Keratinocyte (primary cell): ENCODE measurements at regions not wholly inside any gene's neighbourhood (a gene's known extent, or its start where the extent isn't known, plus 50 kb on each side); places are given as distances from the start of the nearest gene placed in this dataset.

Experiments
- EZH2 ChIP-seq: IDR thresholded peaks from one replicate; pipeline ENCODE4 v1.6.1; 2012; ENCODE audit warnings: inconsistent platforms, mild to moderate bottlenecking, low read length, moderate library complexity
- TF ChIP-seq, protein P1 (sequence below), 3 experiments: IDR thresholded peaks in 1 of 3; conservative IDR thresholded peaks in 1 of 3; optimal IDR thresholded peaks in 1 of 3; 2 replicates in 2 of 3; 3 replicates in 1 of 3; pipeline versions ENCODE3 to v1.5.1; 2011; ENCODE audit warnings: low read length in 3 of 3, mild to moderate bottlenecking in 3 of 3, moderate library complexity in 2 of 3, control low read depth in 1 of 3, inconsistent platforms in 1 of 3; ENCODE audit not compliant: insufficient read depth in 2 of 3; ENCODE audit errors: extremely low read depth in 1 of 3

DNA sequence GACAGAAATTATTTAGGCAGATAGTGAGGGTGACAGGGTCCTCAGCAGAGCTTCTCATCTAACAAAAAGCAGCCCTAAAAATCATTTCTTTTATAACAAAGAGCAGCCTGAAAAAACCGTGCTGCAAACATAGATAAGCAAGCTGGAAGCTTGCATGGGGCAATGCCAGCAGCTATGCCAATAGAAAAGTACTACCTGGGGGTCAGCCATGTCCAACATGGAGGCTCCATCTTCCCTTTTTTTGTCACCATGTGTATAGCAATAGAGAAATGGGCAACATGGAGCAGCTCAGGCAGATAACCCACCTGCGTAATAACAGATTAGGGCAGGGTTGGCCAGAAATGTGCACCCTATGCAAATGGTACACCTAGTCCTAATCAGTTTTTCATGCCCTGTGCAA is 57.4 kb upstream of the IGLL5 start:
- TF ChIP-seq, protein P1, sequence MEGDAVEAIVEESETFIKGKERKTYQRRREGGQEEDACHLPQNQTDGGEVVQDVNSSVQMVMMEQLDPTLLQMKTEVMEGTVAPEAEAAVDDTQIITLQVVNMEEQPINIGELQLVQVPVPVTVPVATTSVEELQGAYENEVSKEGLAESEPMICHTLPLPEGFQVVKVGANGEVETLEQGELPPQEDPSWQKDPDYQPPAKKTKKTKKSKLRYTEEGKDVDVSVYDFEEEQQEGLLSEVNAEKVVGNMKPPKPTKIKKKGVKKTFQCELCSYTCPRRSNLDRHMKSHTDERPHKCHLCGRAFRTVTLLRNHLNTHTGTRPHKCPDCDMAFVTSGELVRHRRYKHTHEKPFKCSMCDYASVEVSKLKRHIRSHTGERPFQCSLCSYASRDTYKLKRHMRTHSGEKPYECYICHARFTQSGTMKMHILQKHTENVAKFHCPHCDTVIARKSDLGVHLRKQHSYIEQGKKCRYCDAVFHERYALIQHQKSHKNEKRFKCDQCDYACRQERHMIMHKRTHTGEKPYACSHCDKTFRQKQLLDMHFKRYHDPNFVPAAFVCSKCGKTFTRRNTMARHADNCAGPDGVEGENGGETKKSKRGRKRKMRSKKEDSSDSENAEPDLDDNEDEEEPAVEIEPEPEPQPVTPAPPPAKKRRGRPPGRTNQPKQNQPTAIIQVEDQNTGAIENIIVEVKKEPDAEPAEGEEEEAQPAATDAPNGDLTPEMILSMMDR (optimal IDR thresholded peaks at IDR 0.05 in 1 of 3, IDR thresholded peaks at IDR 0.05 in 1 of 3, conservative IDR thresholded peaks at IDR 0.05 in 1 of 3; ENCODE audit: extremely low read depth in 1 of 3, insufficient read depth in 2 of 3, low read length in 3 of 3): no peak
- no peak for TF ChIP-seq EZH2
